Tibial artery (tissue), 4 donors: ENCODE measurements at regions not wholly inside any gene's neighbourhood (a gene's known extent, or its start where the extent isn't known, plus 50 kb on each side); places are given as distances from the start of the nearest gene placed in this dataset.
A peak's percentile ranks its signal among the peaks of the same experiment; 100 is the strongest.

Experiments
- DNase-seq, 2 donors: peaks; one replicate each; pipeline ENCODE4 v3.0.0-alpha.2; 2019
- H3K27ac ChIP-seq, 2 donors: fragments of 200-600 bp; sonication (generic) in 1 of 2; 1 replicate in 1 of 2; 2 replicates in 1 of 2; pipeline ENCODE4 v1.5.1; 2018 to 2019; ENCODE audit warnings: mild to moderate bottlenecking in 1 of 2
- H3K27me3 ChIP-seq, 2 donors: fragments of 200-600 bp; sonication (generic) in 1 of 2; one replicate each; pipeline versions ENCODE4 v1.5.1 to v1.6.0; 2016 to 2019
- H3K36me3 ChIP-seq, 3 donors: fragments of 200-600 bp; sonication (generic) in 2 of 3; one replicate each; pipeline ENCODE4 v1.5.1; 2016 to 2019; ENCODE audit warnings: mild to moderate bottlenecking in 2 of 3
- H3K4me1 ChIP-seq, 4 donors: fragments of 200-600 bp; sonication (generic) in 2 of 4; 1 replicate in 3 of 4; 2 replicates in 1 of 4; pipeline ENCODE4 v1.5.1; 2016 to 2019
- H3K4me3 ChIP-seq, 2 donors: fragments of 200-600 bp; sonication (generic) in 1 of 2; 1 replicate in 1 of 2; 2 replicates in 1 of 2; pipeline ENCODE4 v1.5.1; 2018 to 2019; ENCODE audit warnings: mild to moderate bottlenecking in 2 of 2
- H3K9me3 ChIP-seq, 3 donors: fragments of 200-600 bp; sonication (generic) in 1 of 3; one replicate each; pipeline ENCODE4 v1.5.1; 2016 to 2019
- CTCF ChIP-seq, 2 experiments: fragments of 200-600 bp in 1 of 2; fragments of 450-650 bp in 1 of 2; IDR thresholded peaks; one replicate each; pipeline ENCODE4 v1.5.1; 2017 to 2019; ENCODE audit warnings: antibody characterized with exemption in 2 of 2, mild to moderate bottlenecking in 1 of 2, moderate library complexity in 1 of 2
- intact Hi-C: fragments of 100-400 bp; cut with DNase I; formaldehyde crosslinking; loops from one replicate; pipeline ENCODE4 v1.15.0; 2023; ENCODE audit warnings: low total_unique reads

GRCh38 chr2:55989405-55989804 is 65.8 kb upstream of the EFEMP1 start:
- Histone ChIP-seq H3K36me3 (no peaks in the 10 kb centered on the region), H3K4me3 (no peak overlapping the region), H3K4me1 (peaks cover 0 to 64% (median 12%) of the 10 kb centered on the region in 4 donors), H3K27me3 (no peaks in the 10 kb centered on the region), H3K9me3 (no peaks in the 10 kb centered on the region), H3K27ac (peak overlapping the region in 1 of 2 donors; percentile 34)
- TF ChIP-seq CTCF (IDR thresholded peaks at IDR 0.05), result no peak
- no peak for DNase-seq
- intact Hi-C loops, result no loop called here

GRCh38 chr2:55992455-55992854 is 68.9 kb upstream of the EFEMP1 start:
- Histone ChIP-seq H3K4me3 (no peak overlapping the region), H3K27me3 (no peaks in the 10 kb centered on the region), H3K36me3 (no peaks in the 10 kb centered on the region), H3K27ac (peak overlapping the region; percentile 20 to 40), H3K4me1 (peaks cover 0 to 53% (median 12%) of the 10 kb centered on the region in 4 donors), H3K9me3 (no peaks in the 10 kb centered on the region)
- peak; percentile 54 to 75 for DNase-seq
- intact Hi-C loops, result no loop called here
- TF ChIP-seq CTCF (IDR thresholded peaks at IDR 0.05), result no peak

- TF ChIP-seq CTCF (IDR thresholded peaks at IDR 0.05), result no peak
- H3K36me3 ChIP-seq, result no peaks in the 10 kb centered on the region
- no peak overlapping the region for H3K4me3 ChIP-seq
- H3K27ac ChIP-seq, result peak overlapping the region; percentile 23 to 40
- no peaks in the 10 kb centered on the region for H3K27me3 ChIP-seq
- peaks cover 0 to 52% (median 12%) of the 10 kb centered on the region in 4 donors for H3K4me1 ChIP-seq
- H3K9me3 ChIP-seq, result no peaks in the 10 kb centered on the region
- intact Hi-C loops, result no loop called here
- DNase-seq, result no peak
Observed at GRCh38 chr2:55993685-55994084, 70.1 kb upstream of the EFEMP1 start.

GRCh38 chr2:55995211-55995610 is 71.6 kb upstream of the EFEMP1 start:
- TF ChIP-seq CTCF (IDR thresholded peaks at IDR 0.05), result no peak
- no peaks in the 10 kb centered on the region for H3K36me3 ChIP-seq

GRCh38 chr2:55995902-55996301 is 72.3 kb upstream of the EFEMP1 start:
- intact Hi-C loops, result no loop called here
- no peaks in the 10 kb centered on the region for H3K9me3 ChIP-seq
- H3K4me1 ChIP-seq, result peaks cover 0 to 55% (median 14%) of the 10 kb centered on the region in 4 donors
- no peaks in the 10 kb centered on the region for H3K27me3 ChIP-seq
- DNase-seq, result no peak
- no peaks in the 10 kb centered on the region for H3K36me3 ChIP-seq
- H3K27ac ChIP-seq, result no peak overlapping the region
- no peak for TF ChIP-seq CTCF (IDR thresholded peaks at IDR 0.05)
- no peak overlapping the region for H3K4me3 ChIP-seq

More at GRCh38 chr2:55995211-55995610, 71.6 kb upstream of the EFEMP1 start:
- no peaks in the 10 kb centered on the region for H3K9me3 ChIP-seq
- peak overlapping the region in 1 of 2 donors; percentile 23 for H3K27ac ChIP-seq
- H3K27me3 ChIP-seq, result no peaks in the 10 kb centered on the region
- H3K4me1 ChIP-seq, result peaks cover 0 to 53% (median 14%) of the 10 kb centered on the region in 4 donors
- no peak overlapping the region for H3K4me3 ChIP-seq
- no peak for DNase-seq
- intact Hi-C loops, result no loop called here

GRCh38 chr2:55999231-55999630 is 75.6 kb upstream of the EFEMP1 start:
- intact Hi-C loops, result no loop called here
- no peak for TF ChIP-seq CTCF (IDR thresholded peaks at IDR 0.05)
- Histone ChIP-seq H3K4me1 (peaks cover 0 to 31% (median 2%) of the 10 kb centered on the region in 4 donors), H3K27ac (peak overlapping the region; percentile 22 to 38), H3K27me3 (no peaks in the 10 kb centered on the region), H3K36me3 (no peaks in the 10 kb centered on the region), H3K4me3 (no peak overlapping the region), H3K9me3 (no peaks in the 10 kb centered on the region)
- no peak for DNase-seq
